ENCODE measurements at regions not wholly inside any gene's neighbourhood (a gene's known extent, or its start where the extent isn't known, plus 50 kb on each side); places are given as distances from the start of the nearest gene placed in this dataset.

DNA sequence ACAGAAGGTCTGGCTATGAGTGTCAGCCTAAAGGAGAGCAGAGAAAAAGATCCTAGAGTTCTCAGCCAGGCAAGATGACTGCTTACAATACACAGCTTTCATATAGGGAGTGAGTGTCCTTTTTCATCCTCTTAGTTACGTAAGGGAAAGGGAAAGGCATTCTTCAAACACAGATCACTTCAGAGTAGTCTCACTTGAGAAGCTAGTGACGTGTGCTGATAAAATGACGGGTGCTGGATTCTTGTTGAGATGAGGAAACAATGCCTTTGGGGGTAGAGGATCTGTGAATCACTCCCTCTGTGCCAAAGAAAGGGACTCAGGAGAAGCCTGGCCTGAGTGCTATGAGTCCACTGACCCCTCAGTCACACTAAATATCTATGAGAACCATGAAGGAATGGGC is 117.3 kb downstream of the QRSL1 start:
- no peak for TF ChIP-seq POLR2AphosphoS5 (IDR thresholded peaks at IDR 0.05; ENCODE audit: borderline replicate concordance, low read depth, low read length)
- TF ChIP-seq EZH2 (IDR thresholded peaks at IDR 0.05) = no peak
